ENCODE measurements at regions not wholly inside any gene's neighbourhood (a gene's known extent, or its start where the extent isn't known, plus 50 kb on each side); places are given as distances from the start of the nearest gene placed in this dataset.

DNA sequence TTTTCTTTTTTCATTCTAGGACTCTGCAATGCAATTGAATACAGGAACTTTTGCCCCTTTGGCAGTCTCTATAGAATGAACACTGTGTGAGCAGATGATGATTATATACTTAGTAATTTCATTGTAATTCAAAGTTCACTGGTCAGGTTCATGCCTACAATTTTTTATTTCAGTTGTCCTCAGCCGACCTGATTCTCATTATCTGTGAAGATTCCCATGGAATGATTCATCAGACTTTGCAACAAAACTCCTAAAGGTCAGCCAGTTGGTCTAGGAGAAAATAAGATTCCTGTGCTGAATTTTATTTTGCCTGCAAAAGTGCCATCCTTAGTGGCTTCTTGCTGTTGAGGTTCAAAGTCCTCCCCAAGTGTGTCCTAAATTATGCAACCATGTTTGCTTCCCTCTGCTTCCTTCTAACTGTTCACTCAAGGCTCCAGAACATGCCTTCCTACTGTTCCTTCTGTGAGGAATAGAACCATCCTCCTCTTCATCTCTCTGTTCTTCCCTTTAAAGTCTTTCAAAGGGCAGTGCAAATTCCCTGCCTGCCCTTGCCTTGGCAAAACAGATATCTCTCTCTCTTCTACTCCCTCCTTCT lies 194.2 kb upstream of the CNR1 start:
- Mint-ChIP-seq H3K4me1 (ENCODE audit: low read depth) (no peaks in the 10 kb centered on the region), H3K4me3 (ENCODE audit: unreplicated experiment) (no peak overlapping the region), H3K9me3 (ENCODE audit: low read depth) (peaks cover 3% of the 10 kb centered on the region), H3K36me3 (ENCODE audit: low read depth) (no peaks in the 10 kb centered on the region), H3K27me3 (ENCODE audit: low read depth) (peaks cover 13% of the 10 kb centered on the region), H3K27ac (ENCODE audit: unreplicated experiment) (no peak overlapping the region)
- TF ChIP-seq, protein P1, sequence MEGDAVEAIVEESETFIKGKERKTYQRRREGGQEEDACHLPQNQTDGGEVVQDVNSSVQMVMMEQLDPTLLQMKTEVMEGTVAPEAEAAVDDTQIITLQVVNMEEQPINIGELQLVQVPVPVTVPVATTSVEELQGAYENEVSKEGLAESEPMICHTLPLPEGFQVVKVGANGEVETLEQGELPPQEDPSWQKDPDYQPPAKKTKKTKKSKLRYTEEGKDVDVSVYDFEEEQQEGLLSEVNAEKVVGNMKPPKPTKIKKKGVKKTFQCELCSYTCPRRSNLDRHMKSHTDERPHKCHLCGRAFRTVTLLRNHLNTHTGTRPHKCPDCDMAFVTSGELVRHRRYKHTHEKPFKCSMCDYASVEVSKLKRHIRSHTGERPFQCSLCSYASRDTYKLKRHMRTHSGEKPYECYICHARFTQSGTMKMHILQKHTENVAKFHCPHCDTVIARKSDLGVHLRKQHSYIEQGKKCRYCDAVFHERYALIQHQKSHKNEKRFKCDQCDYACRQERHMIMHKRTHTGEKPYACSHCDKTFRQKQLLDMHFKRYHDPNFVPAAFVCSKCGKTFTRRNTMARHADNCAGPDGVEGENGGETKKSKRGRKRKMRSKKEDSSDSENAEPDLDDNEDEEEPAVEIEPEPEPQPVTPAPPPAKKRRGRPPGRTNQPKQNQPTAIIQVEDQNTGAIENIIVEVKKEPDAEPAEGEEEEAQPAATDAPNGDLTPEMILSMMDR (IDR thresholded peaks at IDR 0.05) = no peak
- no peak for DNase-seq (ENCODE audit: low spot score)

DNA sequence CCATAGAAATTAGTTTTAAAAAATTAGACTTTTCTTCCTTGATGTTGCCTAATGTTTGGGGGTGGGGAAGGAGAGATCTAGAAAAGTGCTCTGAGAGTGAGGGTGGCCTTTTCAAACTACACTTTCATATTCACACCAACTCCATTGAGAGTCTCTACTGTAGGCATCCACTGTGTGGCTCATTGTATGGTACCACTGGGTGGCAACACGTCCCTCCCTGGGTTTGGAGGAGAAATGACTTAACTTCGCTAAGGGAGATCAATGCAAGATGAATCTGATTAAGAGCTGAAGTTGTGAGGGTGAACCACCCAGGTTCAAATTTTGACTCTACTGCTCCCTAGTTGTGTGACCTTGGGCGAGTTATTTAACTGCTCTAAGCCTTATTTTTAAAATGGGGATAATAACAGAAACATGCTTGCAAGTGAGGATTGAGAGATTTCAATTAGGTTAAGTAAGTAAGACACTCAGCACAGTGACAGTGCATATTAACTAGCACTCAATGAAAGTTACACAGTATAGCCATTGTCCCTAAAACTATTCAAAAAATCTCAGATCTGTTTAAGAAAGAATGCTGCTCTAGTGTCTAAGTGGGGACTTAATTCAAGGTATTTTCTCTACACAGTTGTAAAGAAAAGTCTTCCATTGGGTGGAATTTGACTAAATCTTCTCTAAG lies 193.5 kb upstream of the CNR1 start:
- Mint-ChIP-seq H3K9me3 (ENCODE audit: low read depth) (peaks cover 6% of the 10 kb centered on the region), H3K27ac (ENCODE audit: unreplicated experiment) (no peak overlapping the region), H3K27me3 (ENCODE audit: low read depth) (peaks cover 11% of the 10 kb centered on the region), H3K4me1 (ENCODE audit: low read depth) (no peaks in the 10 kb centered on the region), H3K36me3 (ENCODE audit: low read depth) (no peaks in the 10 kb centered on the region), H3K4me3 (ENCODE audit: unreplicated experiment) (no peak overlapping the region)
- DNase-seq (ENCODE audit: low spot score) = no peak
- TF ChIP-seq, protein P1 (IDR thresholded peaks at IDR 0.05) = peak; percentile 7

DNA sequence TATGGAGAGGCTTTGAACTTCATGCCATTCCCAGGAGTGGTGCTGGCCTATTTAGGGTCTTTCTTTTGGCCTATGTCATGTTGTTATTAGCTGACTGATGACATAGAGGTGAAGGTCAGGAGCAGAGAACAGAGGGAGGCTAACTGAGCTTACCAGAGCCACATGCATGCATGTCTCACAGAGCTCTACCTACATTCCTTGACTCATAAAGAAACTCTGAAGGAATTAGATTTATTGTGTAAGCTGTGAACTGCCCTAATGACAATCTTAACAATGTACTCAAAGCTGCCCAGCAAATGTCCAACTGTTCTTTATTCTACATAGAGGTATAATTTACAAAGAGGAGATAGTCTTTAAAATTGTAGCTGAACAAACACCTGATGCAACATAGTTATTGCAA lies 192.7 kb upstream of the CNR1 start:
- Mint-ChIP-seq H3K9me3 (ENCODE audit: low read depth) (peaks cover 12% of the 10 kb centered on the region), H3K27ac (ENCODE audit: unreplicated experiment) (no peak overlapping the region), H3K36me3 (ENCODE audit: low read depth) (no peaks in the 10 kb centered on the region), H3K4me3 (ENCODE audit: unreplicated experiment) (no peak overlapping the region), H3K27me3 (ENCODE audit: low read depth) (peaks cover 11% of the 10 kb centered on the region), H3K4me1 (ENCODE audit: low read depth) (no peaks in the 10 kb centered on the region)
- no peak for DNase-seq (ENCODE audit: low spot score)
- TF ChIP-seq, protein P1 (IDR thresholded peaks at IDR 0.05) = no peak

DNA sequence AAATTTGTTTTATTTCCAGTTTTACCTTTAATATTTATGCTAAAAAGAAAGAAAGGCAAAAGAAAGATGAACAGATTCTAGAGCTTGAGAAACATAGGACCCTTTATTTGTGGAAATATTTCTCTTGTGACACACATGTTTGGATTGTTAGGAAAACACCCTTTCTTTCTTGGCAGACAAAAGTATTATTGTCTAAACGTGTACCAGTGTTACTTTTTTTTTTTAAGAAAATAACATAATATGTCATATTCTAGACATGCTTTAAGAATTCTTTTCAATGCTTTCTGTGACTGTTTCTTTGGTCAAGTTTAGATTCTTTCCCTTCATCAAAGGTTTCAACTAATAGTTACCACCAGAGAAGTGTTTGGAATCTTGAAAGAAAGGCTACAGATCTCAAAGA lies 183.4 kb upstream of the CNR1 start:
- Mint-ChIP-seq H3K9me3 (ENCODE audit: low read depth) (peaks cover 22% of the 10 kb centered on the region), H3K27me3 (ENCODE audit: low read depth) (peaks cover 10% of the 10 kb centered on the region), H3K27ac (ENCODE audit: unreplicated experiment) (no peak overlapping the region), H3K4me3 (ENCODE audit: unreplicated experiment) (no peak overlapping the region), H3K4me1 (ENCODE audit: low read depth) (no peaks in the 10 kb centered on the region), H3K36me3 (ENCODE audit: low read depth) (no peaks in the 10 kb centered on the region)
- TF ChIP-seq, protein P1 (IDR thresholded peaks at IDR 0.05) = no peak
- no peak for DNase-seq (ENCODE audit: low spot score)

DNA sequence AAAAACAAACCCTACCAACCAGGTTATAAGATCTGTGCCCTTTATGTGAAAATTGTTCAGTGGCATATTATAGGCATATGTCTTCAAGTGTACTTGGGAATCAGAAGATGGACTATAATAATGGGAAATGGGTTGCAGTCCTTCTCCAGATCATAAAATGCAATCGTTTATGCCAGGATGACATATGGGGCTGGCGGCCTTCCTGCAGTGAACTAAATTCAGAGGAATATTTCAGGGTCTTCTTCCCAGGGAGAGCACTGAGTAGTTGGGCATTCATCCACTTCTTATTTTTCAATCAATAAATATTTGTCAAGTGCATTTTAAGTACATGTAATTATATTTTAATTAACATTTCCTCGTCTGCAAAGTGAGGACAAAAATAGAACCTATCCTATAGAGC lies 176.2 kb upstream of the CNR1 start:
- Mint-ChIP-seq H3K27ac (ENCODE audit: unreplicated experiment) (no peak overlapping the region), H3K36me3 (ENCODE audit: low read depth) (no peaks in the 10 kb centered on the region), H3K9me3 (ENCODE audit: low read depth) (peaks cover 5% of the 10 kb centered on the region), H3K27me3 (ENCODE audit: low read depth) (peaks cover 4% of the 10 kb centered on the region), H3K4me3 (ENCODE audit: unreplicated experiment) (no peak overlapping the region), H3K4me1 (ENCODE audit: low read depth) (no peaks in the 10 kb centered on the region)
- no peak for DNase-seq (ENCODE audit: low spot score)
- TF ChIP-seq, protein P1 (IDR thresholded peaks at IDR 0.05) = no peak

Data from chondrocyte (in vitro differentiated cells).